C4-2B (cell line): ENCODE measurements at regions not wholly inside any gene's neighbourhood (a gene's known extent, or its start where the extent isn't known, plus 50 kb on each side); places are given as distances from the start of the nearest gene placed in this dataset.

Experiments used
- ZFX ChIP-seq: fragments of 450-650 bp; IDR thresholded peaks from 2 replicates; pipeline ENCODE4 v1.6.1; 2017
- TF ChIP-seq, protein P1 (sequence below): fragments of 450-650 bp; conservative IDR thresholded peaks from 2 replicates; pipeline ENCODE4 v1.5.1; 2017; ENCODE audit warnings: mild to moderate bottlenecking

DNA sequence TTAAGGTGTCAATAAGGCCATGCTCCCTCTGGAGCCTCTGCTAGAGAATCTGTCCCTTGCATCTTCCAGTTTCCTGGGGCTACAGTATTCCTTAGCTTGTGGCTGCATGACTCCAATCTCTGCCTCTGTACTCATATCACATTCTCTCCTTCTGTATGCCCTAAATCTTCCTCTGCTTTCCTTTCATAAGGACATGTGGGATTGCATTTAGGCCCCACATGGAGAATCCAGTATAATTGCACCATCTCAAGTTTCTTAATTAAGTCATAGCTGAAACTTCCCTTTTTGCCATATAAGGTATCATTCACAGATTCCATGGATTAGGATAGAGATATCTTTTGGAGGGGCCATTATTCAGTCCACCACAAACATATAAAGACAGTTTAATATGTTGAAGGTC, 409.8 kb upstream of the TMCO5A start:
- TF ChIP-seq, protein P1, sequence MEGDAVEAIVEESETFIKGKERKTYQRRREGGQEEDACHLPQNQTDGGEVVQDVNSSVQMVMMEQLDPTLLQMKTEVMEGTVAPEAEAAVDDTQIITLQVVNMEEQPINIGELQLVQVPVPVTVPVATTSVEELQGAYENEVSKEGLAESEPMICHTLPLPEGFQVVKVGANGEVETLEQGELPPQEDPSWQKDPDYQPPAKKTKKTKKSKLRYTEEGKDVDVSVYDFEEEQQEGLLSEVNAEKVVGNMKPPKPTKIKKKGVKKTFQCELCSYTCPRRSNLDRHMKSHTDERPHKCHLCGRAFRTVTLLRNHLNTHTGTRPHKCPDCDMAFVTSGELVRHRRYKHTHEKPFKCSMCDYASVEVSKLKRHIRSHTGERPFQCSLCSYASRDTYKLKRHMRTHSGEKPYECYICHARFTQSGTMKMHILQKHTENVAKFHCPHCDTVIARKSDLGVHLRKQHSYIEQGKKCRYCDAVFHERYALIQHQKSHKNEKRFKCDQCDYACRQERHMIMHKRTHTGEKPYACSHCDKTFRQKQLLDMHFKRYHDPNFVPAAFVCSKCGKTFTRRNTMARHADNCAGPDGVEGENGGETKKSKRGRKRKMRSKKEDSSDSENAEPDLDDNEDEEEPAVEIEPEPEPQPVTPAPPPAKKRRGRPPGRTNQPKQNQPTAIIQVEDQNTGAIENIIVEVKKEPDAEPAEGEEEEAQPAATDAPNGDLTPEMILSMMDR, result no peak
- no peak for TF ChIP-seq ZFX
